ENCODE measurements at regions not wholly inside any gene's neighbourhood (a gene's known extent, or its start where the extent isn't known, plus 50 kb on each side); places are given as distances from the start of the nearest gene placed in this dataset.

DNA sequence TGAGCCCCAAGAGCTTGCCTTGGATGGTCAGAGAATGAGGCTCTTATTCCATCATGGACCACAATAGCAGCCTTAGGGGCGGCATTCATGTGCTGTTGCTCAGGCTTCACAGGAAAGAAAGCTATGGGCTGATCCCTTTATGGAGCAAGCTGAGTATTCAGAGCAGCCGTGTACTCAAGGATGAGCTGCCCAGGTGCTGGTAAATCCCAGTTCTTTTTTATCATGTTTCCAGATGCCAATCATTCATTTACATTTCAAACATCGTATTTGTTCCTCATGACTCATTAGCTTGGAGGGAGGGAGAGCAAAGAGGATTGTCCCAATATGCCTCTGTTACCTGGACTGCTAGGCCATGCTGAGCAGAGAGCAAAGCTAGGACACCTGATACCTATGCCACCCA, 475.7 kb downstream of the SHISA9 start:
- no peak for TF ChIP-seq CTCF (IDR thresholded peaks at IDR 0.05)
- TF ChIP-seq POLR2A (IDR thresholded peaks at IDR 0.05): no peak
